Bronchial epithelial cell (primary cell): ENCODE measurements at regions not wholly inside any gene's neighbourhood (a gene's known extent, or its start where the extent isn't known, plus 50 kb on each side); places are given as distances from the start of the nearest gene placed in this dataset.

Experiments
- DNase-seq: peaks from one replicate; pipeline ENCODE4 v3.0.0-alpha.2; 2010; ENCODE audit warnings: low read depth
- FAIRE-seq: peaks from 2 replicates; lab custom pipeline; 2011; peaks lifted over from hg19 to GRCh38; lab: Jason Lieb, UNC
- H3K27me3 ChIP-seq: 2 replicates; pipeline ENCODE4 v1.5.1; 2011; ENCODE audit warnings: low read length; ENCODE audit not compliant: control insufficient read depth, insufficient read depth
- H3K36me3 ChIP-seq: 2 replicates; pipeline ENCODE4 v1.5.1; 2011; ENCODE audit warnings: low read length; ENCODE audit not compliant: control insufficient read depth, insufficient read depth
- H3K4me3 ChIP-seq: 2 replicates; pipeline ENCODE4 v1.5.1; 2011; ENCODE audit warnings: mild to moderate bottlenecking, low read depth, low read length, control low read depth
- TF ChIP-seq, protein P1 (sequence below): IDR thresholded peaks from 2 replicates; pipeline ENCODE4 v1.5.1; 2011; ENCODE audit warnings: mild to moderate bottlenecking, moderate library complexity, low read length, control low read depth, inconsistent platforms; ENCODE audit not compliant: insufficient read depth, severe bottlenecking

DNA sequence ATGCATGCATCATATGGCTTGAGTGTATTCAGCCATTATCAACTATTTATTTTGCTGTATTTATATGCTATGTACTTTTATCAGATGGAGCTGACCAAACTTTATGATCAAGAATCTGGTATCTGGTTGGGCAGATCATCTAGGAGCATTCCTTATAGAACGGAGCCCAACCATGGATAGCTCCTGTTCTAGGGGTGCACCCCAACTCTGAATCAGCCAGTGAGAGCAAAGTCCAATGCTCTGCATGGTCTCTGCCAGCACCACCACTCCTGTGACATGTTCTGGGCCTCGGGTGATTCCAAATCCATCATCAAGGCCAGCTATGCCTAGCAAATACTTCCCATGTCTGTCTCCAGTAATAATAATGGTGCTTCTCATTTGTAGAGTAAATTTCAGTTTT lies 517.5 kb downstream of the AGTPBP1 start:
- DNase-seq: no peak
- H3K4me3 ChIP-seq: no peak overlapping the region
- TF ChIP-seq, protein P1, sequence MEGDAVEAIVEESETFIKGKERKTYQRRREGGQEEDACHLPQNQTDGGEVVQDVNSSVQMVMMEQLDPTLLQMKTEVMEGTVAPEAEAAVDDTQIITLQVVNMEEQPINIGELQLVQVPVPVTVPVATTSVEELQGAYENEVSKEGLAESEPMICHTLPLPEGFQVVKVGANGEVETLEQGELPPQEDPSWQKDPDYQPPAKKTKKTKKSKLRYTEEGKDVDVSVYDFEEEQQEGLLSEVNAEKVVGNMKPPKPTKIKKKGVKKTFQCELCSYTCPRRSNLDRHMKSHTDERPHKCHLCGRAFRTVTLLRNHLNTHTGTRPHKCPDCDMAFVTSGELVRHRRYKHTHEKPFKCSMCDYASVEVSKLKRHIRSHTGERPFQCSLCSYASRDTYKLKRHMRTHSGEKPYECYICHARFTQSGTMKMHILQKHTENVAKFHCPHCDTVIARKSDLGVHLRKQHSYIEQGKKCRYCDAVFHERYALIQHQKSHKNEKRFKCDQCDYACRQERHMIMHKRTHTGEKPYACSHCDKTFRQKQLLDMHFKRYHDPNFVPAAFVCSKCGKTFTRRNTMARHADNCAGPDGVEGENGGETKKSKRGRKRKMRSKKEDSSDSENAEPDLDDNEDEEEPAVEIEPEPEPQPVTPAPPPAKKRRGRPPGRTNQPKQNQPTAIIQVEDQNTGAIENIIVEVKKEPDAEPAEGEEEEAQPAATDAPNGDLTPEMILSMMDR: no peak
- FAIRE-seq: no peak
- peaks cover 3% of the 10 kb centered on the region for H3K27me3 ChIP-seq
- no peaks in the 10 kb centered on the region for H3K36me3 ChIP-seq

DNA sequence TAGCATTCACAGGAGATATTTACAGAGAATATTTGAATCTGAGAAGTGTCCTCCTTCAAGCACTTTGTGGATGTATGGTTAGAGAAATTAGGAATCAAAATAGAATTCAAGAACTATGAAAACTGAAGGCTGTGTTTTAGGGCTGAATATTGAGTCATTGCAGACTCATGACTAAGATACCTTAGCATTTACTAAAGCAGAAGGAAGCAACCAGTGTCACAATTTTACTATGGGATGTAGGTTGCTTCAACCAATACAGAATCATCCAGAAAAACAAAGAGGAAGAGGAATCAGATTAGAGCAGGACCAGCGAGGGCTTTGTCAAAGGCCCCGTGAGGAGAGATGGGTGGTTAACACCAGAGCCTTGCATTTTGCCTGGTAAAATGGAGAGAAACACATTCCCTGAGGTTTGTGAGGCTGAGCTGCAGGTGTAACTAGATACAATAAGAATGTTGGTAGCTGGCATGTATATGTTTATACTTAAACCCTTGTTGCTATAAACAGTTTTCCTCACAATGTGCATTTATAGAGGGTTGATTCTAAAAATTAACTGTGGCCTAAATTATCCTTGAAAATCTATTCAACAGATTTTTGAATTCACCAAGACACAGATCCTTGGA lies 518.1 kb downstream of the AGTPBP1 start:
- peaks cover under 1% of the 10 kb centered on the region for H3K27me3 ChIP-seq
- no peaks in the 10 kb centered on the region for H3K36me3 ChIP-seq
- DNase-seq (peak; percentile 72), FAIRE-seq (no peak)
- TF ChIP-seq, protein P1: no peak
- no peak overlapping the region for H3K4me3 ChIP-seq

DNA sequence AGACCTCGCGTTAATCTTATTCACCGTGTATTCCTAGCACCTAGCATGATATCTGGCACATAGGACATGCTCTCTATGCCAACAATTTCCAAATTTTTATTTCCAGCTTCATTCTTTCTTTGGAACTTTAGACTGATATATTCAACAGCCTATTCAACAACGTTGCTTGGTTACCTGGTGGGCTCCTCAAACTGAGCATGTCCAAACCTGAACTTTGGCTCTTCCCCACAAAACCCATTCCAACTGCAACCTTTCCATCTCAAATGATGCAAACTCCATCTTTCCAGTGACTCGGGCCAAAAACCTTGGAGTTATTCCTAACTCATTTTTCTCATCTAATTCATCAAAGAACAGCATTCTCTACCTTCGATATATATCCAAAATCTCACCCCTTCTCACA lies 525.2 kb downstream of the AGTPBP1 start:
- TF ChIP-seq, protein P1: no peak
- Histone ChIP-seq H3K4me3 (no peak overlapping the region), H3K27me3 (no peaks in the 10 kb centered on the region), H3K36me3 (no peaks in the 10 kb centered on the region)
- no peak for DNase-seq
- FAIRE-seq: no peak

DNA sequence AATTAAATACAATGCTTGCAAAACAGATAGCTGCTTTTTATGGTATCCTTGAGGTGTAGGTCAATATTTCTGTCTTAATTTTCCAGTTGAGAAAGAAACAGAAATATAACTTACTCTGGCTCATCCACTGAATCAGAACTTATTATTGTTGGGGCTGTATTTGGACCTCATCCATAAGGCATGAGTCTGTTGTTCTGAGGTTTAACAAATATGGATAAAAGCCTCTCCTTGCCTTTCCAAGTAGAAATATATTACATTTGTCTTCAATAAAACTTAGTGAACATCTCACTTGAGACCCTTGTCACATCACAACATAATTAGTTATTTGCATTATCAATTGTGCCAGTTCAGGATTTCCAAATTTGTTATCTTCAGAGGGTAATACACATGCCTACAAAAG lies 525.8 kb downstream of the AGTPBP1 start:
- Histone ChIP-seq H3K36me3 (no peaks in the 10 kb centered on the region), H3K4me3 (no peak overlapping the region), H3K27me3 (no peaks in the 10 kb centered on the region)
- TF ChIP-seq, protein P1: no peak
- no peak for DNase-seq
- FAIRE-seq: no peak

DNA sequence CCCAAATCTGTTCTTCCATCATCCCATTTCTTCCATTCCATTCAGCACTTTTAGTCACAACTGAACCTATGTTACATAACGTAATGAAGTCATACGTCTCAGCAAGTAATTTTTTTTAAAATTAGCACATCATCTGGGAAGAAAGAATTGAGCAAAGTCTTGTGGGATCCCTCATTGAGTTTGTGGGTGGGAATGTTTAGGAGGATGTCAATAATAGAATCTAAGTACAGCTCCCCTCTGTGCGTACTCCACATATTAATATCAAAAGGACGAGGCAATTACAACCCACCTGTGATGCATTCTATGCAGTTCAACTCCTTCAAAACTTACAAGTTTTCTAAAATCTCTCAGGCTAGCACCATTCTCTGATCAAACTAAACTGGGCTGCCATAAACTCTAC lies 526.3 kb downstream of the AGTPBP1 start:
- DNase-seq (no peak), FAIRE-seq (no peak)
- H3K36me3 ChIP-seq: no peaks in the 10 kb centered on the region
- no peak overlapping the region for H3K4me3 ChIP-seq
- TF ChIP-seq, protein P1: no peak
- H3K27me3 ChIP-seq: no peaks in the 10 kb centered on the region
